Activated T-cell treated with anti-CD3 and anti-CD28 coated beads, Interleukin-2, amount 50 U/mL, for 24 hours (primary cell): ENCODE measurements at regions not wholly inside any gene's neighbourhood (a gene's known extent, or its start where the extent isn't known, plus 50 kb on each side); places are given as distances from the start of the nearest gene placed in this dataset.

Experiments
- DNase-seq: peaks from one replicate; pipeline ENCODE4 v3.0.0-alpha.2; 2020
- H3K27ac Mint-ChIP-seq: 2 replicates; pipeline ENCODE4 v1.8.0; 2020; ENCODE audit warnings: mild to moderate bottlenecking, mixed read lengths
- H3K27me3 Mint-ChIP-seq: 2 replicates; pipeline ENCODE4 v1.8.0; 2020; ENCODE audit warnings: mixed read lengths
- H3K36me3 Mint-ChIP-seq: 2 replicates; pipeline ENCODE4 v1.8.0; 2020; ENCODE audit warnings: low read depth, mixed read lengths
- H3K4me1 Mint-ChIP-seq: 2 replicates; pipeline ENCODE4 v1.8.0; 2020; ENCODE audit warnings: low read depth, mixed read lengths
- H3K4me3 Mint-ChIP-seq: 2 replicates; pipeline ENCODE4 v1.8.0; 2020; ENCODE audit warnings: mild to moderate bottlenecking, moderate library complexity, mixed read lengths
- H3K9me3 Mint-ChIP-seq: 2 replicates; pipeline ENCODE4 v1.8.0; 2020; ENCODE audit warnings: mixed read lengths

DNA sequence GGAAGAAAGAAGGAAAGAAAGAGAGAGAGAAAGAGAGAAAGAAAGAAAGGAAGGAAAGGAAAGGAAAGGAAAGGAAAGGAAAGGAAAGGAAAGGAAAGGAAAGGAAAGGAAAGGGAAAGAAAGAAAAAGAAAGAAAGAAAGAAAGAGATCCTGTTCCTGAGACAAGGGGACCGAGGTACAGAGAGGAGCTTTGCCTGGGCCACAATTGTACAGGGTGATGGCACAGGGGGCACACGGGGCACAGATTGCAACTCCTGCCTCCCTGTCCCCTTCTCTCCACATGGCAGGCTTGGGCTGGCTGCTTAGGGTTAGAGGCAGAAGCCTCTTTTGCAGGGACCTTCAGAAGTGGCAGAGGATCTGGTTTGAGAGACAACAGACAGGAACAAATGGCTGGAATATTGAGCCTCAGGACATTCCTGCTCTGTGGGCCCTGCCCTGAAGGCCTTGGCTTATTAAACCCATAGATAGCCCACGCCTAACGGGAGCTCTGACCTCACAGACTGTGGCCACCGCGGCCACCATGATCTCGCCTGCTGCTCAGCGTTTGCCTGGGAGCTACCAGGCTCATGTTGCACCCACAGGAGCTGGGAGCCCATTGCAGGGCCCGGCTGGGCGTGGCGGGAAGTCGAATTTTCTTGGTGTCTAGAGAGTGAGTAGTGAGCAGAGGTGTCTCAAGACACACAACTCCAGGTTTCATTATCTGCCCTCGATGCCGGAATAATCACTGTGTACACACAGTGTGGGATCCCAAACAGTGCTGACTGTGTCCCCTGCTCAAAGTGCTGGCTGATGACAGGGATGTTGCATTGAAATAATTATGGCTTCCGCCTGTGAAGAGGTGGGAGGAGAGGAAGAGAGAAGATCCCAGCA, 147.9 kb upstream of the NCOR2 start:
- DNase-seq: no peak
- Mint-ChIP-seq H3K27ac (no peak overlapping the region), H3K36me3 (no peaks in the 10 kb centered on the region), H3K4me3 (no peak overlapping the region), H3K9me3 (no peaks in the 10 kb centered on the region), H3K4me1 (peaks cover 22% of the 10 kb centered on the region), H3K27me3 (peaks cover 2% of the 10 kb centered on the region)

DNA sequence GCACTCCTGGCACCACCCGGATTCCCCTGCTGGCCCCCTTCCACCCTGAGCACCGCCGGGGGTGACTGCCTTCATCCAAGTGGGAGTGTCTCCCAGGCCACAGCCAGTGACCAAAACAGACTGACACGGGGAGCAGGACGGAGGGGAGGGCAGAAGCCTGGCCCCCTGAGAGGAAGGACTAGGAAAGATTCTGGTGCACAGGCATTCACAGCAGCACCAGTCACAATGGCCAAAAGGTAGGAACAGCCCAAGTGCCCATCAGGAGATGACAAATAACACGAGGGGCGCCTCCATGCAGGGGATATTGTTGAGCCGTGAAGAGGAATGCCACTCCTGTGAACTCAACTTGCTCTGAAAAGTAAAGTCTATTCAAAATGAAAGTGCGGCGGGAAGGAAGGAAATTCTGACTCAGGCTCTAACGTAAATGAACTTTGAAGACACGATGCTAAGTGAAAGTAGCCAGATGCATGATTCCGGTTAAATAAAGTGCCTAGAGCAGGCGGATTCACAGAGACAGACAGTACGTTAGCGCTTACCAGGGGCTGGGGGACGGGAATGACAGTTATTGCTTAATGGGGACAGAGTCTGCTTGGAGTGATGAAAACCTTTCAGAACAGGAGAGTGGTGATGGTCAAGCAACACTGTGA, 146.1 kb upstream of the NCOR2 start:
- peak overlapping the region; percentile 41 for H3K4me3 Mint-ChIP-seq
- peak overlapping the region; percentile 90 for H3K27ac Mint-ChIP-seq
- H3K36me3 Mint-ChIP-seq: no peaks in the 10 kb centered on the region
- peak; percentile 74 for DNase-seq
- peaks cover 22% of the 10 kb centered on the region for H3K4me1 Mint-ChIP-seq
- no peaks in the 10 kb centered on the region for H3K9me3 Mint-ChIP-seq
- peaks cover 2% of the 10 kb centered on the region for H3K27me3 Mint-ChIP-seq

DNA sequence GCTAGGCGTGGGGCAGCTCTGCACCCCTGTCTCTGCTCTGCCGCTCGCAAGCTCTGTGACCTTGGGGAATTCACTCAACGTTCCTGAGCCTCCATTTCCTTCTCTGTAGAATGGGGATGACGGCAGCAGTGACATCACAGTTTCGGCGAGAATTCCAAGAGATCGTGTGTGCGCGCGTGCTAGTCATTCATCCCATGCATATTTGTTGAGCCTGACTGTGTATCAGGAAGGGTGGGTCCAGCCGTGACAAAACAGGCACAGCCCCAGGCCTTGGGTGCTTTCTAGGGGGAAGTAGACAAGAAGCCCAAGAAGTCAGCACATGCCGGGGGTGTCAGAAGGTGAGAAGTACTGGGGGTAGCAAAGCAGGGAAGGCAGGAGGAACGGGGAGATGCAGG, 145.6 kb upstream of the NCOR2 start:
- Mint-ChIP-seq H3K4me3 (peak overlapping the region; percentile 41), H3K27ac (peak overlapping the region; percentile 90), H3K4me1 (peaks cover 22% of the 10 kb centered on the region), H3K9me3 (no peaks in the 10 kb centered on the region), H3K27me3 (peaks cover 2% of the 10 kb centered on the region), H3K36me3 (no peaks in the 10 kb centered on the region)
- no peak for DNase-seq

DNA sequence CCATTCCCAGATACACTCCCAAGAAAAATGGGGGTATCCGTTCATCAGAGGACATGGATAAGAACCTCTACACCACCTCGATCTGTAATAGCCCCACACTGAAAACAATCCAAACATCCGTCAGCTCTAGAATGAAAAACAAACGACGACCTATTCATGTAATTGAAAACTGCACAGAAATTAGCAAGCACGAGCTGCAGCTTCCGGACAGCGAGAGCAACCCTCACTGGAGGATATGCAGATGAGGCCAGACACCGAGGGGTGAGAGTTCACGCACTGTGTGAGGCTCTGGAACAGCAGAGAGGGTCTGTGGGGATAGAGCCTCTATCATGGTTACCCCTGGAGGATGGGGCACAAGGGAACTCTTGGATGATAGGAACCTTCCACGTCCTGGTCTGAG, 143.9 kb upstream of the NCOR2 start:
- H3K9me3 Mint-ChIP-seq: no peaks in the 10 kb centered on the region
- peaks cover 2% of the 10 kb centered on the region for H3K27me3 Mint-ChIP-seq
- peaks cover 22% of the 10 kb centered on the region for H3K4me1 Mint-ChIP-seq
- H3K4me3 Mint-ChIP-seq: no peak overlapping the region
- DNase-seq: no peak
- no peaks in the 10 kb centered on the region for H3K36me3 Mint-ChIP-seq
- H3K27ac Mint-ChIP-seq: no peak overlapping the region

DNA sequence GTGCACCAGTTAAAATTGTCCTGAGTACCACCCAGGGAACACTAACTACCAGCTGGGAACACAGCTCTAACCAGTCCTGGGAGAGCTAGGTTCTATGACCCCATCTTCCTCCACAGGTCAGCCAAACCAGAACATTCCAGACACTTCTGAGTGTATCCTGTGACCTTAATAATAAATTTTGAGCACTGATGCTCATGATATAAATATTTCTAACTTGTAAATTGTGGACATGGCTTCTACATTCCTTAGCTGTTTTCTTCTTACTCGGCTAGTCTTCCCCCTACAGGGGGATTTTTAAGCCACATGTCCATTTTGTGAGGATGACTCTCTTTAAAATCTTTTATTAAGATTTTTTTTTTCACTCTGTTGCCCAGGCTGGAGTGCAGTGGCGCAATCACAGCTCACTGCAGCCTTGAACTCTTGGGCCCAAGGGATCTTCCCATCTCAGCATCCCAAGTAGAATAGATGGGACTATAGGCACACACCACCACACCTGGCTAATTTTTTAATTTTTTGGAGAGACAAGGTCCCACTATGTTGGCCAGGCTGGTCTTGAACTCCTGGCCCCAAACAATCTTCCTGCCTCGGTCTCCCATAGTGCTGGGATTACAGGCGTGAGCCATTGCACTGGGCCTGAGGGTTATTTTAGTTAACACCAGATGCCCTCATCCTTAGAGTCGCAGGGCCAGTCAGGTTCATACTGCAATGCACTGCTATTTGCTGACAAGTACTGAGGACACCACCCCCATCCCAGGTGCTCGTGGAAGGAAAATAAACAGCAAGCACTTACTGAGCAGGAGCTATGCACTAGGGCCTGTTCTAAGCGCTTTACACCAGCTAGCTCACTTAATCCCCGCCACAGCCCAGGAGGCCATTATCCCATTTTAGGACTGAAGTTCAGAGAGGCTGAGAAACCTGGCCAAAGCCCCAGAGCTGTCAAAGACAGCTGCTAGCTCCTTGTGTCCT, 142.6 kb upstream of the NCOR2 start:
- H3K9me3 Mint-ChIP-seq: no peaks in the 10 kb centered on the region
- H3K36me3 Mint-ChIP-seq: no peaks in the 10 kb centered on the region
- no peak for DNase-seq
- H3K4me1 Mint-ChIP-seq: peaks cover 21% of the 10 kb centered on the region
- H3K27ac Mint-ChIP-seq: no peak overlapping the region
- H3K4me3 Mint-ChIP-seq: no peak overlapping the region
- no peaks in the 10 kb centered on the region for H3K27me3 Mint-ChIP-seq

DNA sequence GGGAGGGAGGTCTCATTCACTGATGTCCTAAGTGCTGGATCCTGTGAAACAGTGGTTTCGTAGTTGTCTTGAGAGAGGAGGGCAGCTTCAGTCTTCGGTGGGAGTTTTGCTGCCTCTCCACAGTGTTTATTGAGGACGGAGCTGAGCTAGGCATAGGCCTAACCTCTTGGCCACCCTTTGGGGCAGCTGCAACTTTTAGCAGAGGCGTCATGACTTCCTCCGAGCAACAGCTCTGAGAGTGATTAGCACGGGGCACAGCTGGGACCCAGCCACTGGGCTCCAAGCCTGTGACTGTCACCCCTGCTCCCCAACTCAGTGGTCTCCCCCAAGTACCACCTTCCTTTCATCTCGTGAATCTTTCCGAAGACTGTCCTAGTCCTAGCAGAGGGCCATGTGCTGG, 139.9 kb upstream of the NCOR2 start:
- no peak for DNase-seq
- H3K4me1 Mint-ChIP-seq: no peaks in the 10 kb centered on the region
- H3K4me3 Mint-ChIP-seq: no peak overlapping the region
- H3K27me3 Mint-ChIP-seq: no peaks in the 10 kb centered on the region
- no peak overlapping the region for H3K27ac Mint-ChIP-seq
- no peaks in the 10 kb centered on the region for H3K9me3 Mint-ChIP-seq
- H3K36me3 Mint-ChIP-seq: no peaks in the 10 kb centered on the region

DNA sequence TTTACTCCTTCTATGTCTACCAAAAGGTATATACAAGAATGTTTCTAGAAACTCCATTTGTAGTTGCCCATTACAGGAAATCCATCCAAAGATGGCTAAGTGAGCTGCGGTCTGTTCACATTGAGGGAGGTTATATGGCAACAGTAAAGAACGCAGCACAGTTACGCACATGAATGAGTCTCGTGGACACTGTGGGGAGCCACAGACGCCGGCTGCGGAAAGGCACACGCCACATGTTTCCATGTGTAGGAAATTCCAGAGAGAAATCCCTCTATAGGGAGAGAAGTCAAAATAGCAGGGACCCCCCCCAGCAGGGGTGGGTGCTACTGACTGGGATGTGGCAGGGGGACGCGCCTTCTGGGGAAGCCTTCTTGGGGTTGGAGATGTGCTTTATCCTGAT, 139.0 kb upstream of the NCOR2 start:
- no peaks in the 10 kb centered on the region for H3K9me3 Mint-ChIP-seq
- H3K27me3 Mint-ChIP-seq: no peaks in the 10 kb centered on the region
- H3K4me1 Mint-ChIP-seq: no peaks in the 10 kb centered on the region
- DNase-seq: no peak
- H3K36me3 Mint-ChIP-seq: no peaks in the 10 kb centered on the region
- H3K4me3 Mint-ChIP-seq: no peak overlapping the region
- no peak overlapping the region for H3K27ac Mint-ChIP-seq

DNA sequence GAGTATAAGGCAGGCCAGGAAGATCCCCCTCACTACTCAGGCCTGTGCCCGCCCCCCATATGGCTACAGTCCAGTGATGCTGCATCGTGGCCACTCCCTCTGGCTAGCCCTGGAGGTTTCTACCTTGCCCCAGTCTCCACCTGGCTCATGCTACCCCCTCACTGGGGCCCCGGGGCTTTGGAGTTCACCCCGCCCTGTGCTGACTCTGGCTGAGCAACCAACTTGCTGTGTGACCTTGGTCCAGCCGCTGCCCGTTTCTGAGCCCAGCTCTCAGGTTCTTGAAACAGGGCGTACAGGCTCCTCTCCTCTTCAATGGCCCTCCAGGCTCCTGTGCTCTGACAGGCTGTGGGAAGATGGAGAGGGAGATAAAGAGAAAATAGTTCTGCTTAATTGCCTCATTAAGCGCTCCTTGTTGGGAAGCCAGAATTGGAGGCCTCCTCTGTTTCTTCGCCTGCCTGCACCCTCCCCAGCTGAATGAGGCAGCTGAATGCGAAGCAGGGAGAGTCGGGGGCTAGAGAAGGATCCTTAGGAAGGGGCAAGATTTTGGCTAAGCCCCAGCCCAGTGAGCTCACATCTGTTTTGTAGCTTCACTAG, 138.2 kb upstream of the NCOR2 start:
- Mint-ChIP-seq H3K27me3 (no peaks in the 10 kb centered on the region), H3K27ac (no peak overlapping the region), H3K9me3 (no peaks in the 10 kb centered on the region), H3K36me3 (no peaks in the 10 kb centered on the region), H3K4me3 (no peak overlapping the region), H3K4me1 (no peaks in the 10 kb centered on the region)
- DNase-seq: no peak

DNA sequence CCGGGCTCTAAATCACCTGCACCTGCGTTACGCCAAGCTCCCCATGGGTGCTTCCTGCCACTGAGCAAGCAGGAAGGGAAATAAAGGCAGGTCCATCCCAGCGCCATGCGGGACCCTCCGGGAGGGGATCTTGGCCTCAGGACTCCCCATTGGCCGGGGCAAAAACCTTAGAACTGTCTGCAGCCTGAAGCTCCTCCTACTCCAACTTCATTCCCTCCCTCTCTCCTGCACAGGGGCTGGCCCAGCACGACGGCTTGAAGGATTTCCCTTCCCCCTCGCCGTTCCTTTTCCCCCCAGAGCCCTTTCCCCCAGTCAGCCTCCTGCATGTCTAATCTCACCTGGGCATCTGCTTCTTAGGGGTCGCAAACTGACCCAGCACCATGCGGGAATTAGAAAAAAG, 137.2 kb upstream of the NCOR2 start:
- Mint-ChIP-seq H3K4me3 (no peak overlapping the region), H3K27ac (no peak overlapping the region), H3K36me3 (no peaks in the 10 kb centered on the region), H3K9me3 (no peaks in the 10 kb centered on the region), H3K4me1 (no peaks in the 10 kb centered on the region), H3K27me3 (no peaks in the 10 kb centered on the region)
- DNase-seq: no peak

DNA sequence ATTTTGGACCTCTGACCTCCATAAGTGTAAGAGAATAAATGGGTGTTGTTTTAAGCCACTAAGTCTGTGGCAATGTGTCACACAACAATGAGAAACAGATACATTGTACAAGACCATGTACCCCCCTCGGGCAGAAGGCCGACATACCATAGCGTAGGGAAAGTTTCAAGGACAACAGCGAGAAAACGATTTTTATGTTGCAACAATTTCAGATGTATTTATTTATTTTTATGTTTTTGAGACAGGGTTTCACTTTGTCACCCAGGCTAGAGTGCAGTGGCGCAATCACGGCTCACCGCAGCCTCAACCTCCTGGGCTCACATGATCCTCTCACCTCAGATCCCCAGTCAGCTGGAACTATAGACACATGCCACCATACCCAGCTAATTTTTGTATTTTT, 136.4 kb upstream of the NCOR2 start:
- Mint-ChIP-seq H3K4me1 (no peaks in the 10 kb centered on the region), H3K27ac (no peak overlapping the region), H3K27me3 (no peaks in the 10 kb centered on the region), H3K9me3 (no peaks in the 10 kb centered on the region), H3K4me3 (no peak overlapping the region), H3K36me3 (no peaks in the 10 kb centered on the region)
- no peak for DNase-seq

DNA sequence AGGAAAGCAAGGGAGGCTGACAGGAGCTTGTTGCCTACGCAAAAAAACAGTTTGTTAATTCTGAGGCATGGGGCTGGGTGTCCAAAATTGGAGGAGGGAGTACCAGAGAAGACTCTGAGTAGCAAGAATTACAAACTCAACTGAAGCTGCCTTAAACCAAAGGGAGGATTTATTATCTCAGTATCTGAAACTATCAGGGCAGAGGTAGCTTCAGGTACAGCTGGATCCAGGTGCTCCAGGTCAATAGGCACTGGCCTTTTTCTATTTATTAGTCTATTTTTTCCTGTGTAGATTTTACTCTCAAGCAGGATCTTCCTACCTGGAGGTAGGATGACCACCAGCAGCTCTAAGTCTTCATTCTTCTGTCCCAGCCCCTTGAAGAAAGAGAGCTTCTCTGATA, 135.3 kb upstream of the NCOR2 start:
- no peak for DNase-seq
- no peaks in the 10 kb centered on the region for H3K4me1 Mint-ChIP-seq
- H3K4me3 Mint-ChIP-seq: no peak overlapping the region
- H3K27me3 Mint-ChIP-seq: peaks cover 4% of the 10 kb centered on the region
- no peaks in the 10 kb centered on the region for H3K9me3 Mint-ChIP-seq
- H3K36me3 Mint-ChIP-seq: no peaks in the 10 kb centered on the region
- H3K27ac Mint-ChIP-seq: no peak overlapping the region

DNA sequence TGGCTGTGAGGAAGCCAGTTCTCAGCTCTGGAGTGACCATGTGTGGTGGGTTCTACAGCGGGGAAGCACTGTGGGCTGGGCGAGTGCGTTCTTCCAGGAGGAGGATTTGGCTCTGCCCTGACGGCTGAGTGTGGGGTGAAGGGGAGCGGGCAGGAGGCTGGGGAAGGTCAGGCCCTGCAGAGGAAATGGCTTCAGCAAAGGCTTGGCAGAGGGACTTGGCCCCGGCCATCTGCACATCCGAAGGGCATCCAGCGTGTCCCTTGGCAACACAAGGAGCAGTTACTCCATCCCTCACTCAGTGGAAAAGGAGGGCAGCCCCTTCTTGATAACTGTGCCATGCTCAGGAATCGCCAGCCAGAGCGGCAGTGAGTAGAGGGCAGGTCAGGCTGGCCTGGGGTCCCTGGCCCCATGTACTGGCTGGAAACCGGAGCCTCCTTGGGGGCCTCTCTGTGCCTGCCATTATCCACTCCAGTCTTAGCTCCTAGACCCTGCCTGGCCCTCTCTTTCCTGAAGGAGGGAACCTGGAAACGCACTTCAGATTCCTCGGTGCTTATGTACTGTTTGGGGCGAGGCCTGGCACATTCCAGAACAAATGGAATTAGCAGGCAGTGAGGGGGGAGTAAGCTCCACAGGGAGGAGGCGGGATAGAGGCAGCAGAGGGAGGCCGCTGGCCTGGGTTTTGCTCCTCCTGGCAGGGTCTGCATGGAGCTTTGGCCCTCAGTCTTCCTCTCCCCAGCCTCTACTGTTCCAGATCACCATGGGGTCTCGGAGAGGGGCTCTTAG, 133.6 kb upstream of the NCOR2 start:
- Mint-ChIP-seq H3K4me3 (no peak overlapping the region), H3K27ac (no peak overlapping the region), H3K4me1 (no peaks in the 10 kb centered on the region), H3K36me3 (no peaks in the 10 kb centered on the region), H3K27me3 (peaks cover 4% of the 10 kb centered on the region), H3K9me3 (no peaks in the 10 kb centered on the region)
- DNase-seq: no peak

DNA sequence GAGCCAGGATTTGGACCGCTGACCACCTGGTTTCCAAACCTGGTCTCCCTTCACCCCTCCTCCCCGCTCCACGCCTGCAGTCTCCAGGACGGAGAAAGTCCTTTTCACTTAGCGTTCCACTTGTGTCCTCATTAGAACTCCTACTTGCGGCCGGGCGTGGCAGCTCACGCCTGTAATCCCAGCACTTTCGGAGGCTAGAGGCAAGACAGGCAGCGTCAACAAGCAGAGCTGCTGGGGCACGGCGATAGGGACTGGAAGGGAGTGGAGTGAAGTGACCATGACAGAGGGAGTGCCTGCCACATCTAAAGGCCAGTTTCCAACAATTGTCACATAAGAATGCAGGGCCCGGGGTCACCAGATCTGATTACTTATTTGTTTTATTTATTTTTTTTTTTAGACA, 132.5 kb upstream of the NCOR2 start:
- Mint-ChIP-seq H3K36me3 (no peaks in the 10 kb centered on the region), H3K27ac (no peak overlapping the region), H3K27me3 (peaks cover 4% of the 10 kb centered on the region), H3K4me1 (peaks cover 4% of the 10 kb centered on the region), H3K9me3 (no peaks in the 10 kb centered on the region), H3K4me3 (no peak overlapping the region)
- no peak for DNase-seq

DNA sequence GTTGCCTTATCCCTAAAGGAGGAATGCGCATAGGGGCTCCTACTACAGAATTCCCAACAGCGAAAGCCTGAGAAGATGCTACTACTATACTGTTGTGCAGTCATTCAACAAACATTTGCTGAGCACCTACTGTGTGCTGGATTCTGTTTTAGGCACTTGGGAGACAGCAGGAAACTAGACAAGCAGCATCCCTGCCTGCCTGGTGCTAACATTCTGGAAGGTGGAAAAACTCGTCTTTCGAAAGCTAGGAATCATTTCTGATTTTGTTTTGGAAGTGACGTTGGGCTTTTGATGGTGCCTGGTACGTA, 131.5 kb upstream of the NCOR2 start:
- H3K4me1 Mint-ChIP-seq: peaks cover 12% of the 10 kb centered on the region
- no peak for DNase-seq
- peaks cover 4% of the 10 kb centered on the region for H3K27me3 Mint-ChIP-seq
- no peaks in the 10 kb centered on the region for H3K9me3 Mint-ChIP-seq
- H3K4me3 Mint-ChIP-seq: no peak overlapping the region
- H3K27ac Mint-ChIP-seq: no peak overlapping the region
- H3K36me3 Mint-ChIP-seq: no peaks in the 10 kb centered on the region
